Smooth muscle cell (in vitro differentiated cells): ENCODE measurements at regions not wholly inside any gene's neighbourhood (a gene's known extent, or its start where the extent isn't known, plus 50 kb on each side); places are given as distances from the start of the nearest gene placed in this dataset.

ENCODE experiments used
- DNase-seq: peaks from one replicate; lab custom pipeline; 2025; ENCODE audit not compliant: unreplicated experiment; lab: John Stamatoyannopoulos, UW
- H2AFZ ChIP-seq: fragments of 200-600 bp; sonication (generic); 2 replicates; pipeline ENCODE4 v1.6.0; 2016; ENCODE audit warnings: antibody characterized with exemption, low read depth, mild to moderate bottlenecking
- H3F3A ChIP-seq: fragments of 200-600 bp; sonication (generic); 2 replicates; pipeline ENCODE4 v1.6.0; 2017; ENCODE audit warnings: antibody characterized with exemption, low read depth
- H3K27ac ChIP-seq: fragments of 200-600 bp; sonication (generic); 2 replicates; pipeline ENCODE4 v1.5.1; 2016; ENCODE audit warnings: low read depth, mild to moderate bottlenecking
- H3K27me3 ChIP-seq: fragments of 200-600 bp; sonication (generic); 2 replicates; pipeline ENCODE4 v1.6.1; 2016; ENCODE audit warnings: low read depth, mild to moderate bottlenecking
- H3K36me3 ChIP-seq: fragments of 200-600 bp; sonication (generic); 2 replicates; pipeline ENCODE4 v1.5.1; 2016; ENCODE audit warnings: low read depth
- H3K4me1 ChIP-seq: fragments of 200-600 bp; sonication (generic); 2 replicates; pipeline ENCODE4 v1.5.1; 2016; ENCODE audit warnings: low read depth
- H3K4me2 ChIP-seq: fragments of 200-600 bp; sonication (generic); 2 replicates; pipeline ENCODE4 v1.6.0; 2016; ENCODE audit warnings: mild to moderate bottlenecking
- H3K4me3 ChIP-seq: fragments of 200-600 bp; sonication (generic); 2 replicates; pipeline ENCODE4 v1.5.1; 2016; ENCODE audit warnings: mild to moderate bottlenecking
- H3K79me2 ChIP-seq: fragments of 200-600 bp; sonication (generic); 2 replicates; pipeline ENCODE4 v1.6.0; 2016; ENCODE audit warnings: low read depth, mild to moderate bottlenecking
- H3K9ac ChIP-seq: fragments of 200-600 bp; sonication (generic); 2 replicates; pipeline ENCODE4 v1.6.0; 2016; ENCODE audit warnings: low read depth
- H3K9me3 ChIP-seq: fragments of 200-600 bp; sonication (generic); replicated peaks from 2 replicates; pipeline ENCODE4 v1.5.1; 2016; ENCODE audit warnings: low read depth
- H4K20me1 ChIP-seq: fragments of 200-600 bp; sonication (generic); 2 replicates; pipeline ENCODE4 v1.6.0; 2016; ENCODE audit warnings: low read depth
- WGBS: methylation state at CpG from one replicate; pipeline ENCODE4 v1.1.7; 2016; ENCODE audit warnings: low lambda C conversion rate; 5-methylcytosine and 5-hydroxymethylcytosine counted together
- TF ChIP-seq, protein P1 (sequence below): fragments of 200-600 bp; sonication (generic); IDR thresholded peaks from 2 replicates; pipeline ENCODE4 v1.5.1; 2017; ENCODE audit warnings: borderline replicate concordance, mild to moderate bottlenecking, antibody characterized with exemption; ENCODE audit not compliant: insufficient read depth, poor library complexity, severe bottlenecking

DNA sequence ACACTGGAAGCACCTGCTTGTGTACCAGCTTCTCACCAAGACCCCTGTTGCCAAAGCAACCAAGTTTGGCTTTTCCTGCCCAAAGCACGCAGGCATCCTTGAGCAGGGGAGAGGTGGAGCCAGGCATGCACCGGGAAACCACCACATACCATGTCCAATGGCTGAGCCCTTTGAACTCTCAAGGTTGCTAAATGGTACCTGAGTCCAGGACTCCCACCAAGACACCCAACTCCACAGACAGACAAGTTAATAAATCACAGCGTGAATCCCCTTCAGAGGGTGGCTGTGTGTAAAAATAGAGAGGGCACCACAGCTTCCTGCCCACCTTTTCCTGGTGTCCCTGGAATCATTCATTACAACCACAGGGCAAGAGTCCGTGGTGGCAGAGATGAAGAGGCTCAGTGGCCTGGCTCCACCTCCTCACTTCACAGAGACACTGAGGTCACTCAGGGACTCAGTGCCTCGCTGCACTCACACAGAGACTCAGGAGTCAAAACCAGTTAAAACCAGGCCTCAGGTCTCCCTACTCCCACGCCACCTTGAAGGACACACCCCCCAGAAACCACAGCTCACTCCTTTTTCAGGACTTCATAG is 143.7 kb downstream of the C5orf15 start:
- no peaks in the 10 kb centered on the region for H3F3A ChIP-seq
- no peak overlapping the region for H3K4me3 ChIP-seq
- H3K4me1 ChIP-seq = no peaks in the 10 kb centered on the region
- H3K9me3 ChIP-seq = no peaks in the 10 kb centered on the region
- H3K9ac ChIP-seq = no peak overlapping the region
- H4K20me1 ChIP-seq = no peaks in the 10 kb centered on the region
- no peak overlapping the region for H3K27ac ChIP-seq
- H2AFZ ChIP-seq = no peak overlapping the region
- H3K27me3 ChIP-seq = peaks cover 49% of the 10 kb centered on the region
- no peaks in the 10 kb centered on the region for H3K79me2 ChIP-seq
- WGBS = 81% methylated on average over 6 of the region's 6 CpGs
- H3K4me2 ChIP-seq = no peak overlapping the region
- TF ChIP-seq, protein P1, sequence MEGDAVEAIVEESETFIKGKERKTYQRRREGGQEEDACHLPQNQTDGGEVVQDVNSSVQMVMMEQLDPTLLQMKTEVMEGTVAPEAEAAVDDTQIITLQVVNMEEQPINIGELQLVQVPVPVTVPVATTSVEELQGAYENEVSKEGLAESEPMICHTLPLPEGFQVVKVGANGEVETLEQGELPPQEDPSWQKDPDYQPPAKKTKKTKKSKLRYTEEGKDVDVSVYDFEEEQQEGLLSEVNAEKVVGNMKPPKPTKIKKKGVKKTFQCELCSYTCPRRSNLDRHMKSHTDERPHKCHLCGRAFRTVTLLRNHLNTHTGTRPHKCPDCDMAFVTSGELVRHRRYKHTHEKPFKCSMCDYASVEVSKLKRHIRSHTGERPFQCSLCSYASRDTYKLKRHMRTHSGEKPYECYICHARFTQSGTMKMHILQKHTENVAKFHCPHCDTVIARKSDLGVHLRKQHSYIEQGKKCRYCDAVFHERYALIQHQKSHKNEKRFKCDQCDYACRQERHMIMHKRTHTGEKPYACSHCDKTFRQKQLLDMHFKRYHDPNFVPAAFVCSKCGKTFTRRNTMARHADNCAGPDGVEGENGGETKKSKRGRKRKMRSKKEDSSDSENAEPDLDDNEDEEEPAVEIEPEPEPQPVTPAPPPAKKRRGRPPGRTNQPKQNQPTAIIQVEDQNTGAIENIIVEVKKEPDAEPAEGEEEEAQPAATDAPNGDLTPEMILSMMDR = no peak
- no peaks in the 10 kb centered on the region for H3K36me3 ChIP-seq
- no peak for DNase-seq

DNA sequence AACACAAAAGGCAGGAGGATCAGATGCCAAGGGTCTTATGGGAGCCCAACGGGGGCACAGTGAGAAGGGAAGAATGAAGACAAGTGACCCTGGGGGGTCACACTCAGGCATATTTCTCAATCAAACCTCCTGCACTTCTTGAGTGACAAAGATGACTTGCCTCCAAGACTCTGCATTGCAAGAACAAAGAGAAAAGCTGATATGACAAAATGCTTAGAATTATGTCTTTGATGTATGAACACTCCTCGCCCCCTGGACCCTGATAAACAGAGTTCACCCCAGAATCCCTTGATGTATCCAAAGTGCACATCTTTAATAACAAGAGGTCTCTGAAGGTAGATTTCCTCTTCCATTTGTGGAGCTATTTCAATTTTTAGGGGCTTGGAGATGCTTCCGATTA is 146.5 kb downstream of the C5orf15 start:
- Histone ChIP-seq H3K36me3 (no peaks in the 10 kb centered on the region), H3K9me3 (no peaks in the 10 kb centered on the region), H3K79me2 (no peaks in the 10 kb centered on the region), H3K4me2 (no peak overlapping the region), H3K27me3 (peaks cover 49% of the 10 kb centered on the region), H3K4me3 (no peak overlapping the region), H2AFZ (no peak overlapping the region), H3K9ac (no peak overlapping the region), H3K4me1 (peaks cover 5% of the 10 kb centered on the region), H3F3A (no peaks in the 10 kb centered on the region), H4K20me1 (no peaks in the 10 kb centered on the region), H3K27ac (no peak overlapping the region)
- WGBS = 89% methylated on average over 3 of the region's 3 CpGs
- DNase-seq = no peak
- TF ChIP-seq, protein P1 = no peak

DNA sequence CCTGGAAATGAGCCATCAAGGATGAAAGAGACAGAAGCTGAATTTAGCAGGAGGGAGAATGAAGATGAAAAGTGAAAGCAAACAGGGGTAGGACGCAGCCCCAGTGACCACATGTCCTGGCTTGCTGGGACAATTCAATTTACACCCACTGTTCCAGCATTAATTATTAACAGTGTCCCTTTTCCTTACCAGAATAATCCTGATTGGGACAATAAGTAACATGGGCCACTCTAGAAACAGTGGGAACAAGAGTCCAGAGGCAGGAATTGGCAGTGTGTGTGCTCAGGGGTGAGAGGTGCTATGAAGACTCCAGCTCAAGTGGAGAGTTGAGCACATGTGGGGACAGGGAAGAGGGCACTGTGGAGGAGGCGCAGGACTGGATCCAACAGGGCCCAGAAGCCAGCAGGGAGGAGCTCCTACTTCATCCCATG is 147.1 kb downstream of the C5orf15 start:
- Histone ChIP-seq H3K4me1 (peaks cover 5% of the 10 kb centered on the region), H3K9me3 (no peaks in the 10 kb centered on the region), H4K20me1 (no peaks in the 10 kb centered on the region), H2AFZ (no peak overlapping the region), H3K4me3 (no peak overlapping the region), H3K27ac (no peak overlapping the region), H3K4me2 (no peak overlapping the region), H3K27me3 (peaks cover 49% of the 10 kb centered on the region), H3K36me3 (no peaks in the 10 kb centered on the region), H3F3A (no peaks in the 10 kb centered on the region), H3K9ac (no peak overlapping the region), H3K79me2 (no peaks in the 10 kb centered on the region)
- DNase-seq = no peak
- TF ChIP-seq, protein P1 = no peak
- WGBS = 92% methylated on average over 2 of the region's 2 CpGs

DNA sequence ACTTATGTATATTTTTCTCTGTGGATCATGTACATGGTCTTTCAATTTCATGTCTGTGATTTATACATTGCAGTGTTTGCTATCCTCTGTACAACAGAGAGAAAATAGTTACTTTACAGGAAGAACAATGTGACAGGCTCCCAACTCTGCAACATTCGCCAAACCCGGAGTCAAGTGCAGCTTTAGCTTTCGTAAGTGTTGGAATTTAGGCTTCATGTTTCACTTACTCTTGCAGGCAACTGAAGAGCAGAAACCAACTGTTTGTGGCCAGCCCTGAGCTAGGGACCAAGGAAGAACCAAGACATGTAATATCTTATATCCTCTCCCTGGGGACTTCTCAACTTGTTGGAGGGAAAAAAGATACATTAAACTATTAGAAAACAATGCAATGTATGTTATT is 147.9 kb downstream of the C5orf15 start:
- Histone ChIP-seq H3K36me3 (no peaks in the 10 kb centered on the region), H3K4me2 (no peak overlapping the region), H2AFZ (no peak overlapping the region), H4K20me1 (no peaks in the 10 kb centered on the region), H3K79me2 (no peaks in the 10 kb centered on the region), H3K27ac (no peak overlapping the region), H3K27me3 (peaks cover 49% of the 10 kb centered on the region), H3F3A (no peaks in the 10 kb centered on the region), H3K9me3 (no peaks in the 10 kb centered on the region), H3K9ac (no peak overlapping the region), H3K4me1 (peaks cover 5% of the 10 kb centered on the region), H3K4me3 (no peak overlapping the region)
- WGBS = 80% methylated on average over 3 of the region's 3 CpGs
- DNase-seq = no peak
- TF ChIP-seq, protein P1 = no peak
